ENCODE measurements at regions not wholly inside any gene's neighbourhood (a gene's known extent, or its start where the extent isn't known, plus 50 kb on each side); places are given as distances from the start of the nearest gene placed in this dataset.

DNA sequence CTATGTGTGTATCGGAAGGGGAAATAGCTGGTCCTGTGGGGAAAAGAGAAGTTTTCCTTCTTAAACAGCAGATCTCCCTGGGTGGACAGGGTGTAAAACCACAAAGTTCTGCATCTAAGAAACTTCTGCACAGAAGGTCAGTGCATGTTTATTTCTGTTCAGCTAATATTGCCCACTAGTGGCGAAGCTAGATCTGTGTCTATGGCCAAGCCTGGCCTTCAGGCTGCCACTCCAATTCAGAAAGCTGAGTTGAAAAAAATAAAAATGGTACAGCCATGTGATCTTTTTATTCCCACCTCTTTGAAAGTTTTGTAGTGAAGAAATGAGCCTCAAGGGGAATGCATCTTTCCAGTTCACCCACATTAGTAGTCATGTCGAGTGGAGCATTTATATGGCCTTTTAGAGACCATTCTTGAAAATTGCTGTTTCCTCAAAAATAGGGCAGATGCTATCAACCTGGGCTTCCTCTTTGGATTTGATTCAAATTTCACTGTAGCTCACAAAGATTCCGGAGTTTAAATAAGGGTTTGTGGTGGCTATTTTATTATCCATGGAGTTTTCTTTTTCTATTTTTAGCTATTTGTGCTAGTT lies 488.0 kb downstream of the PRELID2 start:
- TF ChIP-seq, protein P1, sequence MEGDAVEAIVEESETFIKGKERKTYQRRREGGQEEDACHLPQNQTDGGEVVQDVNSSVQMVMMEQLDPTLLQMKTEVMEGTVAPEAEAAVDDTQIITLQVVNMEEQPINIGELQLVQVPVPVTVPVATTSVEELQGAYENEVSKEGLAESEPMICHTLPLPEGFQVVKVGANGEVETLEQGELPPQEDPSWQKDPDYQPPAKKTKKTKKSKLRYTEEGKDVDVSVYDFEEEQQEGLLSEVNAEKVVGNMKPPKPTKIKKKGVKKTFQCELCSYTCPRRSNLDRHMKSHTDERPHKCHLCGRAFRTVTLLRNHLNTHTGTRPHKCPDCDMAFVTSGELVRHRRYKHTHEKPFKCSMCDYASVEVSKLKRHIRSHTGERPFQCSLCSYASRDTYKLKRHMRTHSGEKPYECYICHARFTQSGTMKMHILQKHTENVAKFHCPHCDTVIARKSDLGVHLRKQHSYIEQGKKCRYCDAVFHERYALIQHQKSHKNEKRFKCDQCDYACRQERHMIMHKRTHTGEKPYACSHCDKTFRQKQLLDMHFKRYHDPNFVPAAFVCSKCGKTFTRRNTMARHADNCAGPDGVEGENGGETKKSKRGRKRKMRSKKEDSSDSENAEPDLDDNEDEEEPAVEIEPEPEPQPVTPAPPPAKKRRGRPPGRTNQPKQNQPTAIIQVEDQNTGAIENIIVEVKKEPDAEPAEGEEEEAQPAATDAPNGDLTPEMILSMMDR (IDR thresholded peaks at IDR 0.05; ENCODE audit: low read depth, low read length) = peak; percentile 22
- no peak for TF ChIP-seq EZH2phosphoT487 (IDR thresholded peaks at IDR 0.05; ENCODE audit: low read depth)
